ENCODE measurements at regions not wholly inside any gene's neighbourhood (a gene's known extent, or its start where the extent isn't known, plus 50 kb on each side); places are given as distances from the start of the nearest gene placed in this dataset.

DNA sequence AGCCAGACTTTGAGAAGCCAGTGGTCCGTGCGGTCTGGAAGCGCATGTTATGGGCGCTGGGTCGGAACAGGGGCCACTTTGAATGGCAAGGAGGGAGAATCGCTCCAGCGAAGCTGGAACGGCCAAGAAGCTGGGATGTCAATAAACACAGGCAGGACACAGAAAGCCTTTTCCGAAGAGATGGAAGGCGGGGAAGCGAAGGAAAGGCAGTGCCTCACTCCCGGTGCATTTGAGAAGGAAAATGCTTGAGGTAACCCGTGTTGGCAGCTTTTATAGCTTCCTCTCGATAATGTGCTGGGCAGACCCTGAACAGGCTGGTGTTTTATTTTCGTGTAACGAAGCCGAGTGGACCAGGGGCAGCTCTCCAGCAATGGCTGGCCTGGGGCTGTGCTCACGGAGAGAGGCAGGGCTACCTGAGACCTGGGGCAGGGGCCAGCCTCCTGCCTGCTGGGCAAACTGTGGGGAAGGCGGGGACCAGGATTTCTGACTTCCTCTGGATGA, 84.2 kb upstream of the SPRY4 start:
- TF ChIP-seq POLR2AphosphoS5 (IDR thresholded peaks at IDR 0.05; ENCODE audit: low read depth, low read length) (no peak), TAF1 (IDR thresholded peaks at IDR 0.05; ENCODE audit: borderline replicate concordance, insufficient read depth, low read length) (no peak), SIN3A (IDR thresholded peaks at IDR 0.05; ENCODE audit: borderline replicate concordance, insufficient read depth, low read length) (no peak)
- TF ChIP-seq, protein P1, sequence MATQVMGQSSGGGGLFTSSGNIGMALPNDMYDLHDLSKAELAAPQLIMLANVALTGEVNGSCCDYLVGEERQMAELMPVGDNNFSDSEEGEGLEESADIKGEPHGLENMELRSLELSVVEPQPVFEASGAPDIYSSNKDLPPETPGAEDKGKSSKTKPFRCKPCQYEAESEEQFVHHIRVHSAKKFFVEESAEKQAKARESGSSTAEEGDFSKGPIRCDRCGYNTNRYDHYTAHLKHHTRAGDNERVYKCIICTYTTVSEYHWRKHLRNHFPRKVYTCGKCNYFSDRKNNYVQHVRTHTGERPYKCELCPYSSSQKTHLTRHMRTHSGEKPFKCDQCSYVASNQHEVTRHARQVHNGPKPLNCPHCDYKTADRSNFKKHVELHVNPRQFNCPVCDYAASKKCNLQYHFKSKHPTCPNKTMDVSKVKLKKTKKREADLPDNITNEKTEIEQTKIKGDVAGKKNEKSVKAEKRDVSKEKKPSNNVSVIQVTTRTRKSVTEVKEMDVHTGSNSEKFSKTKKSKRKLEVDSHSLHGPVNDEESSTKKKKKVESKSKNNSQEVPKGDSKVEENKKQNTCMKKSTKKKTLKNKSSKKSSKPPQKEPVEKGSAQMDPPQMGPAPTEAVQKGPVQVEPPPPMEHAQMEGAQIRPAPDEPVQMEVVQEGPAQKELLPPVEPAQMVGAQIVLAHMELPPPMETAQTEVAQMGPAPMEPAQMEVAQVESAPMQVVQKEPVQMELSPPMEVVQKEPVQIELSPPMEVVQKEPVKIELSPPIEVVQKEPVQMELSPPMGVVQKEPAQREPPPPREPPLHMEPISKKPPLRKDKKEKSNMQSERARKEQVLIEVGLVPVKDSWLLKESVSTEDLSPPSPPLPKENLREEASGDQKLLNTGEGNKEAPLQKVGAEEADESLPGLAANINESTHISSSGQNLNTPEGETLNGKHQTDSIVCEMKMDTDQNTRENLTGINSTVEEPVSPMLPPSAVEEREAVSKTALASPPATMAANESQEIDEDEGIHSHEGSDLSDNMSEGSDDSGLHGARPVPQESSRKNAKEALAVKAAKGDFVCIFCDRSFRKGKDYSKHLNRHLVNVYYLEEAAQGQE (IDR thresholded peaks at IDR 0.05; ENCODE audit: insufficient read depth in 1 of 2, low read depth in 2 of 2, low read length in 2 of 2), result no peak

All from PFSK-1 (cell line).